AG09319 (cell line): ENCODE measurements at regions not wholly inside any gene's neighbourhood (a gene's known extent, or its start where the extent isn't known, plus 50 kb on each side); places are given as distances from the start of the nearest gene placed in this dataset.
"Not testable (repeated sequence)": the region's sequence is repeated elsewhere in the genome, so short reads cannot be mapped to it uniquely, and the experiment has no call there.

Experiments used
- DNase-seq: peaks from one replicate; pipeline ENCODE4 v3.0.0-alpha.2; 2010; ENCODE audit warnings: low read depth; ENCODE audit errors: extremely low read depth
- CTCF ChIP-seq: IDR thresholded peaks from 2 replicates; pipeline ENCODE4 v1.5.1; 2011; ENCODE audit warnings: low read depth, mild to moderate bottlenecking, inconsistent platforms, low read length, moderate library complexity

GRCh38 chr2:91422102-91422501 lies 2730.6 kb downstream of the RPIA start:
- DNase-seq, result not testable (repeated sequence)

- DNase-seq, result not testable (repeated sequence)
Measured at GRCh38 chr2:91427148-91427547, 2735.7 kb downstream of the RPIA start.

GRCh38 chr2:91441932-91442245 lies 2750.4 kb downstream of the RPIA start:
- DNase-seq, result not testable (repeated sequence)

DNA sequence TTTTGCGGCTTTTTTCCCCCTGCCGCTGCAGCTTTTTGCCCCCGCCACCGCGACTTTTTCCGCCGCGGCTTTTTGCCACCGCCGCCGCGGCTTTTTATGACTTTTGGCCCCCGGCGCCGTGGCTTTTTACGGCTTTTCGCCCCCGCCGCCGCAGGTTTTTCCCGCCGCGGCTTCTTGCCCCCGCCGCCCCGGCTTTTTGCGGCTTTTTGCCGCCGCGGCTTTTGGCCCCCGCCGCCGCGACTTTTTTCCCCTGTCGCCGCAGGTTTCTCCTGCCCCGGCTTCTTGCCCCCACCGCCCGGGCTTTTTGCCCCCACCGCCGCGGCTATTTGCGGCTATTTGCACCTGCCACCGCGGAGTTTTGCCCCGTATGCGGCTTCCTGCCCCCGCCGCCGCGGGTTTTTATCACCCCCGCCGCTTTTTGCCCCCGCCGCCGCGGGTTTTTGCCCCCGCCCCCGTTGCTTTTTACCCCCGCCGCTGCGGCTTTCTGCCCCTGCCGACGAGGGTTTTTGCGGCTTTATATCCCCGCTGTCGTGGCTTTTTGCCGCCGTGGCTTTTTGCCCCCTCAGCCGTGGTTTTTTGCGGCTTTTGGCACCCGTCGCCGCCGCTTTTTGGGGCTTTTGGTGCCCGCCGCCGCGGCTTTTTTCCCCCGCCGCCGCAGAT lies 2750.9 kb downstream of the RPIA start:
- DNase-seq, result no peak
- TF ChIP-seq CTCF, result no peak

DNA sequence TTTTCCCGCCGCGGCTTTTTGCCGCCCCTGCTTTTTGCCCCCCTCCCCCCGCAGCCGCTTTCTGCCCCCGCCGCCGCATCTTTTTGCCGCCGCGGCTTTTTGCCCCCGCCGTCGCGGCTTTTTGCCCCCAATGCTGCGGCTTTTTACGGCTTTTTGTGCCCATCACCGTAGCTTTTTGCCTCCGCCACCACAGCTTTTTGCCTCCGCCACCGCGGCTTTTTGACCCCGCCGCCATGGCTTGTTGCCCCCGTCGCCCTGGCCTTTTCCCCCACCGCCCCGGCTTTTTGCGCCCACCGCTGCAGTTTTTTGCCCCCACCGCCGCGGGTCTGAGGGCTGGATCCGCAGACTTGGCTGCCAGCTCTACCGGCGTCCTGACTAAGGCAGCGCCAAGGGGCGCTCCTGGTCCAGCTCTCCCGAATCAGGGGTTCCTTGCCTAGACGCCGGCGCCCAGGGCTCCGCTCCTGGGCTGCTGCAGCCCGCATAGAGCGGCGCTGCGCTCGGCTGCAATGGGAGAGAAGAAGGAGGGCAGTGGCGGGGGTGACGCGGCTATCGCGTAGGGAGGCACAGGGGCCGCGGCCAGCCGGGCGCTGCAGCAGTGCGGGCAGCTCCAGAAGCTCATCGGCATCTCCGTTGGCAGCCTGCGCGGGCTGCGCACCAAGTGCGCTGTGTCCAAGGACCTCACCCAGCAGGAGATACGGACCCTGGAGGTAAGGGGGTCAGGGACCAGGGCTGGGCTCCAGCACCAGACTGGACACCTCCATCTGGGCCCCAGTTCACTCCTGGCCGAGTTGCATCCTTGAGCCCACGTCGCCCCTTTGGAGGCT lies 2751.6 kb downstream of the RPIA start:
- DNase-seq, result not testable (repeated sequence)

DNA sequence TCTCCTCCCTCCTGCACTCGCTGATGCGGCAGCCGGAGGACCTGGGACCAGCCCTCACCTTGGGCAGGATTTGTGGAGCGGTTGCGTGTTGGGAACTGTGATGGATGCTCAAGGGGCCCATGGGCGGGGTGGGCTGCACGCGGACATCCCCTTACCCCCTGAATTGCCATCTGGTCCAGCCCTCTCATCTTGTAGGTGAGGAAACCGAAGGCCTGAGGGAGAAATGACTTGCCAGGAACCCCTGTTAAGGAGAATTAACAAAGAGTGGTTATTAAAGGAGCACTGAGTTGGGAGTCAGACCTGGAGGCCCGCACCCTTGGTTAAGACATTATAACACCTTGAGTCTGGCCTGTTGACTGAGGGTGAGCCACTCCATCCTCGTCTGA lies 2752.2 kb downstream of the RPIA start:
- not testable (repeated sequence) for DNase-seq

GRCh38 chr2:91445705-91446104 lies 2754.2 kb downstream of the RPIA start:
- not testable (repeated sequence) for DNase-seq

DNA sequence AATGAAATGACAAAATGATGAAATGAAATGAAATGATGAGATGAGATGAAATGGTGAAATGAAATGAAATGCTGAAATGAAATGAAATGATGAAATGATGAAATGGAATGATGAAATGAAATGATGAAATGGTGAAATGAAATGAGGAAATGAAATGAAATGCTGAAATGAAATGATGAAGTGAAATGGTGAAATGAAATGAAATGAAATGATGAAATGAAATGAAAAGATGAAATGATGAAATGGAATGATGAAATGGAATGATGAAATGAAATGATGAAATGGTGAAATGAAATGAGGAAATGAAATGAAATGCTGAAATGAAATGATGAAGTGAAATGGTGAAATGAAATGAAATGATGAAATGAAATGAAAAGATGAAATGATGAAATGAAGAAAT lies 2755.0 kb downstream of the RPIA start:
- DNase-seq, result not testable (repeated sequence)

GRCh38 chr2:91446915-91447314 lies 2755.4 kb downstream of the RPIA start:
- not testable (repeated sequence) for DNase-seq

DNA sequence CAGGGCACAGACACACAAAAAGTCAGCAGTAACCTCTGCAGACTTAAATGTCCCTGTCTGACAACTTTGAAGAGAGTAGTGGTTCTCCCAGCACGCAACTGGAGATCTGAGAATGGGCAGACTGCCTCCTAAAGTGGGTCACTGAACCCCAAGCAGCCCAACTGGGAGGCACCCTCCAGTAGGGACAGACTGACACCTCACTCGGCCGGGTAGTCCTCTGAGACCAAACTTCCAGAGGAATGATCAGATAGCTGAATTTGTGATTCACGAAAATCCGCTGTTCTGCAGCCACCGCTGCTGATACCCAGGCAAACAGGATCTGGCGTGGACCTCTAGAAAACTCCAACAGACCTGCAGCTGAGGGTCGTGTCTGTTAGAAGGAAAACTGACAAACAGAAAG lies 2756.0 kb downstream of the RPIA start:
- not testable (repeated sequence) for DNase-seq

DNA sequence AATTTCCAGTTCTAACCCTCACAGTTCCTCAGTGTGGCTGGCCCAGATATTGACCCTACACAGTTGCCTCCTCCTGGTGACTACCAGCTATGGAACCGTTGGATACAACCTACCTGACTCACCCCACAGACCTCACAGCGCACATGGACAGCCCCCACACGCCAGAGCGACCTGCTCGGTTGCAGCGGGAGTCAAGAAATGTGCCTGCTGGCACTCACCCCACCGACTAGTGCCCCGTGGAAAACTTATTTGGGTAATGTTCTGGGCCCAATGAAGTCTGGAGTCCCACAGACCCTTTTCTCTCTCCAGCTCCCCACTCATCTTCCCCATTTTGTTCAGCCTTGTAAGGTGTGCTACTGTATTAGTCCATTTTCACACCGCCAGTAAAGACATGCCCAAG lies 2770.8 kb downstream of the RPIA start:
- not testable (repeated sequence) for DNase-seq

DNA sequence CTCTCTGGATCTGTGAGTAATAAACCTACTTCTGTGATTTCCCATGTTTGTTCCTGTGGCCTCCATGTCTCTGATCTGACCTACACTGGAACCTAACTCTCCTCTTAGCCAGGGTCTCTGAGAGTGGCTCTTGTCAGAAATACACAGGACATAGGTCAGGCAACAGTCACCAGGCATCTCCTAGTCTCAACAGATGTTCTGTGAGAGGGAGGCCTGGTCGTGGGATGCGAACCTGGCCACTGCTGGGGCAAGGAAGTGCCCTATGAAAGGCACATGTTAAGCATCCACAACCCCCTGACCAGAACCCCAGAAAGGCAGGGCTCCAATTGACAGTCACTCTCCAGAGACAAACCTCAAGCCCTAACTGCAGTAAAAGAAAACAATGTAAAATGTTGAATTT lies 2771.5 kb downstream of the RPIA start:
- DNase-seq, result not testable (repeated sequence)

- not testable (repeated sequence) for DNase-seq
Measured at GRCh38 chr2:91466780-91467363, 2775.4 kb downstream of the RPIA start.

- not testable (repeated sequence) for DNase-seq
Measured at GRCh38 chr2:91476244-91476935, 2784.9 kb downstream of the RPIA start.

DNA sequence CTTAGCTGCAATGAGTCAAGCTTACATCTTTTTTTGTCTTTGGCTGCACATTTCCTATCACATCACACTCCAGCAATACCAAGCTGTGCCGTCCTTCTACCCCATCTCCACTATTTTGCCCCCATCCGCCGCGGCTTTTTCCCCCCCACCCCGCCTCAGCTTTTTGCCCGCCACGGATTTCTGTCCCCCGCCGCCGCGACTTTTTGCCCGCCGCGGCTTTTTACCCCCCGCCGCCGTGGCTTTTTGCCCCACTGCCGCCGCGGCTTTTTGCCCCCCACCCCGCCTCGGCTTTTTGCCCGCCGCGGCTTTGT lies 2785.4 kb downstream of the RPIA start:
- DNase-seq, result not testable (repeated sequence)

DNA sequence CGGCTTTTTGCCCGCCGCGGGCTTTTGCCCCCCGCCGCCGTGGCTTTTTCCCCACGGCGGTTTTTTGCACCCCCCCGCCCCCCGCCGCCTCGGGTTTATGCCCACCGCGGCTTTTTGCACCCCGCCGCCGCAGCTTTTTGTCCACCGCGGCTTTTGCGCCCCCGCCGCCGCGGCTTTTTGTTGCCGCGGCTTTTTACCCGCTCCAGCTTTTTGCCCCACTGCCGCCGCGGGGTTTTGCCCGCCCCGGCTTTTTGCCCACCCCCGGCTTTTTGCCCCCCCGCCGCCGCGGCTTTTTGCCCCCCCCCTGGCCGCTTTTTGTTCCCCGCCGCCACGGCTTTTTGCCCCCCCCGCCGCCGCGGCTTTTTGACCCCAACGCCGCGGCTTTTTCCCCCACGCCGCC lies 2785.8 kb downstream of the RPIA start:
- not testable (repeated sequence) for DNase-seq
